Neuronal stem cell (in vitro differentiated cells): ENCODE measurements at regions not wholly inside any gene's neighbourhood (a gene's known extent, or its start where the extent isn't known, plus 50 kb on each side); places are given as distances from the start of the nearest gene placed in this dataset.
"Not testable (repeated sequence)": the region's sequence is repeated elsewhere in the genome, so short reads cannot be mapped to it uniquely, and the experiment has no call there.

Experiments
- DNase-seq: peaks from one replicate; pipeline ENCODE4 v3.0.0-alpha.2; 2013; ENCODE audit warnings: low spot score
- H2AFZ ChIP-seq: one replicate; pipeline ENCODE4 v1.6.1; 2013; ENCODE audit warnings: mild to moderate bottlenecking, low read length, inconsistent platforms
- H2AK5ac ChIP-seq: 2 replicates; pipeline ENCODE4 v1.6.1; 2013; ENCODE audit warnings: low read depth, mild to moderate bottlenecking, inconsistent platforms, low read length, moderate library complexity, mixed read lengths
- H2BK120ac ChIP-seq: 2 replicates; pipeline ENCODE4 v1.6.1; 2013; ENCODE audit warnings: low read depth, mild to moderate bottlenecking, inconsistent platforms, low read length, moderate library complexity, mixed read lengths
- H2BK12ac ChIP-seq: one replicate; pipeline ENCODE4 v1.6.1; 2013; ENCODE audit warnings: low read length, inconsistent platforms
- H2BK15ac ChIP-seq: 2 replicates; pipeline ENCODE4 v1.6.1; 2013; ENCODE audit warnings: mild to moderate bottlenecking, low read length, inconsistent platforms, mixed read lengths
- H2BK5ac ChIP-seq: one replicate; pipeline ENCODE4 v1.6.1; 2013; ENCODE audit warnings: inconsistent platforms, mild to moderate bottlenecking, low read length, moderate library complexity
- H3K14ac ChIP-seq: one replicate; pipeline ENCODE4 v1.6.1; 2013; ENCODE audit warnings: low read length, inconsistent platforms
- H3K18ac ChIP-seq: 2 replicates; pipeline ENCODE4 v1.6.1; 2013; ENCODE audit warnings: low read length, inconsistent platforms
- H3K23ac ChIP-seq: 2 replicates; pipeline ENCODE4 v1.6.1; 2013; ENCODE audit warnings: low read depth, mild to moderate bottlenecking, mixed read lengths, low read length, inconsistent platforms; ENCODE audit not compliant: poor library complexity
- H3K27ac ChIP-seq: replicated peaks from 3 replicates; pipeline ENCODE4 v1.5.1; 2013; ENCODE audit warnings: low read length, inconsistent platforms
- H3K27me3 ChIP-seq, 3 experiments: 2 replicates each; pipeline ENCODE4 v1.6.1; 2013; ENCODE audit warnings: low read length in 3 of 3, mild to moderate bottlenecking in 2 of 3, inconsistent platforms in 1 of 3, low read depth in 1 of 3, mixed read lengths in 1 of 3, moderate library complexity in 1 of 3; ENCODE audit not compliant: control insufficient read depth in 3 of 3, insufficient read depth in 3 of 3
- H3K36me3 ChIP-seq, 2 donors: replicated peaks in 1 of 2; 2 replicates each; pipeline ENCODE4 v1.6.1; 2013; ENCODE audit warnings: low read length in 2 of 2; ENCODE audit not compliant: control insufficient read depth in 2 of 2, insufficient read depth in 2 of 2
- H3K4ac ChIP-seq: 2 replicates; pipeline ENCODE4 v1.6.1; 2013; ENCODE audit warnings: inconsistent platforms, mild to moderate bottlenecking, low read length, moderate library complexity
- H3K4me1 ChIP-seq, 2 donors: 1 replicate in 1 of 2; 2 replicates in 1 of 2; pipeline ENCODE4 v1.6.1; 2013; ENCODE audit warnings: low read length in 2 of 2, low read depth in 1 of 2; ENCODE audit not compliant: control insufficient read depth in 2 of 2, insufficient read depth in 1 of 2
- H3K4me2 ChIP-seq: one replicate; pipeline ENCODE4 v1.6.1; 2013; ENCODE audit warnings: mild to moderate bottlenecking, low read length, inconsistent platforms; ENCODE audit not compliant: insufficient read depth, poor library complexity, severe bottlenecking
- H3K4me3 ChIP-seq, 2 donors: 2 replicates each; pipeline ENCODE4 v1.5.1; 2013; ENCODE audit warnings: low read length in 2 of 2, mild to moderate bottlenecking in 2 of 2, inconsistent platforms in 1 of 2, moderate library complexity in 1 of 2
- H3K79me1 ChIP-seq: one replicate; pipeline ENCODE4 v1.6.1; 2013; ENCODE audit warnings: low read depth, mild to moderate bottlenecking, inconsistent platforms, low read length, moderate library complexity
- H3K9ac ChIP-seq: one replicate; pipeline ENCODE4 v1.6.1; 2013; ENCODE audit warnings: mild to moderate bottlenecking, low read depth, low read length, inconsistent platforms; ENCODE audit not compliant: poor library complexity
- H3K9me3 ChIP-seq, 2 donors: replicated peaks in 1 of 2; 2 replicates each; pipeline versions ENCODE3 to v1.6.1; 2013; ENCODE audit warnings: low read length in 2 of 2, mild to moderate bottlenecking in 2 of 2, inconsistent platforms in 1 of 2, low read depth in 1 of 2, mixed read lengths in 1 of 2, moderate library complexity in 1 of 2; ENCODE audit not compliant: control insufficient read depth in 2 of 2, insufficient read depth in 1 of 2
- H4K8ac ChIP-seq: one replicate; pipeline ENCODE4 v1.6.1; 2013; ENCODE audit warnings: low read depth, mild to moderate bottlenecking, inconsistent platforms, low read length, moderate library complexity
- H4K91ac ChIP-seq: one replicate; pipeline ENCODE4 v1.6.1; 2013; ENCODE audit warnings: low read length, low read depth, mild to moderate bottlenecking, inconsistent platforms; ENCODE audit not compliant: poor library complexity
- WGBS, 2 donors: extraction: QIAGEN DNeasy Blood & Tissue Kit; methylation state at CpG; one replicate each; pipeline ENCODE4 v1.1.7; 2013; ENCODE audit warnings: missing lambda C conversion rate in 2 of 2, mixed read lengths in 1 of 2; ENCODE audit not compliant: insufficient read length in 2 of 2, insufficient replicate concordance in 1 of 2; ENCODE audit errors: extremely low coverage in 2 of 2; 5-methylcytosine and 5-hydroxymethylcytosine counted together

GRCh38 chr12:65678172-65678571 is 146.1 kb upstream of the HMGA2 start:
- not testable (repeated sequence) for H3K79me1 ChIP-seq, H2BK12ac ChIP-seq, H3K23ac ChIP-seq, H3K27me3 ChIP-seq, H4K8ac ChIP-seq, H3K36me3 ChIP-seq, DNase-seq, H3K14ac ChIP-seq, H3K4me1 ChIP-seq, H2AFZ ChIP-seq, H3K9me3 ChIP-seq, H2BK120ac ChIP-seq, H3K18ac ChIP-seq, H3K4me3 ChIP-seq, H2AK5ac ChIP-seq, H3K4me2 ChIP-seq, H3K27ac ChIP-seq, H3K9ac ChIP-seq, H4K91ac ChIP-seq, H2BK5ac ChIP-seq, H3K4ac ChIP-seq, H2BK15ac ChIP-seq
- no CpG with 5 or more reads among the region's 4 CpGs for WGBS, 2 donors

DNA sequence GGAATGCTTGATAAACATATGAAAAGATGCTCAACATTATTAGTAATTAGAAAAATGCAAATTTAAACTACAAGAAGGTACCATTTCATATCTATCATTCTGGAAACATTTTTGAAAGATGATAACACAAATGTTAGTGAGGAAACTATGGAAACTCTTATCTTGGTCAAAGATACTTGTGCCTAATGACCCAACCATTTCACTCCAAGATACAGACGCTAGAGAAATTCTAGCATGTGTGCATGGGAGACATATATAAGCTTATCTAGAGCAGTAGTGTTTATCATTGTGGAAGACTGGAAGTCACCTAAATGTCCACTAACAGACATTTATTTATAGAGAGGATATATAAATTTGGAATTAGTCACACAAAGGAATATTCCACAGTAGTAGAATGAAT is 143.1 kb upstream of the HMGA2 start:
- Histone ChIP-seq H4K8ac (no peak overlapping the region), H2BK5ac (no peak overlapping the region), H3K27ac (no peak overlapping the region), H2BK15ac (no peak overlapping the region), H3K18ac (no peak overlapping the region), H2AFZ (no peak overlapping the region), H4K91ac (no peak overlapping the region), H3K4me2 (no peak overlapping the region), H3K14ac (no peak overlapping the region), H3K23ac (no peak overlapping the region), H3K4ac (no peak overlapping the region), H3K36me3 (no peaks in the 10 kb centered on the region), H3K9me3 (no peaks in the 10 kb centered on the region), H2BK120ac (no peak overlapping the region), H3K79me1 (no peaks in the 10 kb centered on the region), H2AK5ac (no peak overlapping the region), H2BK12ac (no peak overlapping the region), H3K4me1 (no peaks in the 10 kb centered on the region), H3K4me3 (no peak overlapping the region), H3K9ac (no peak overlapping the region), H3K27me3 (no peaks in the 10 kb centered on the region)
- no peak for DNase-seq
- WGBS, 2 donors: no CpG with 5 or more reads among the region's 1 CpG

GRCh38 chr12:65682112-65682511 is 142.2 kb upstream of the HMGA2 start:
- H3K4me3 ChIP-seq: no peak overlapping the region
- H2BK12ac ChIP-seq: no peak overlapping the region
- no peak overlapping the region for H2BK5ac ChIP-seq
- H4K8ac ChIP-seq: no peak overlapping the region
- DNase-seq: no peak
- no peak overlapping the region for H2AFZ ChIP-seq
- H3K14ac ChIP-seq: no peak overlapping the region
- no peak overlapping the region for H3K18ac ChIP-seq
- H3K27me3 ChIP-seq: no peaks in the 10 kb centered on the region
- no peak overlapping the region for H2BK120ac ChIP-seq
- H3K79me1 ChIP-seq: no peaks in the 10 kb centered on the region
- H3K36me3 ChIP-seq: no peaks in the 10 kb centered on the region
- no peak overlapping the region for H2AK5ac ChIP-seq
- H3K9me3 ChIP-seq: no peaks in the 10 kb centered on the region
- H3K27ac ChIP-seq: no peak overlapping the region
- no peak overlapping the region for H3K4me2 ChIP-seq
- no peak overlapping the region for H4K91ac ChIP-seq
- no peaks in the 10 kb centered on the region for H3K4me1 ChIP-seq
- no peak overlapping the region for H3K9ac ChIP-seq
- no peak overlapping the region for H2BK15ac ChIP-seq
- no peak overlapping the region for H3K4ac ChIP-seq
- no peak overlapping the region for H3K23ac ChIP-seq
- WGBS, 2 donors: no CpG with 5 or more reads among the region's 3 CpGs

- H3K4me1 ChIP-seq: no peaks in the 10 kb centered on the region
- no CpG with 5 or more reads among the region's 2 CpGs for WGBS, 2 donors
- H4K8ac ChIP-seq: no peak overlapping the region
- DNase-seq: no peak
- H2AK5ac ChIP-seq: no peak overlapping the region
- no peak overlapping the region for H3K4me3 ChIP-seq
- H3K18ac ChIP-seq: no peak overlapping the region
- H3K4ac ChIP-seq: no peak overlapping the region
- H2BK120ac ChIP-seq: no peak overlapping the region
- no peak overlapping the region for H2AFZ ChIP-seq
- no peak overlapping the region for H3K4me2 ChIP-seq
- no peak overlapping the region for H2BK15ac ChIP-seq
- H3K9ac ChIP-seq: no peak overlapping the region
- no peak overlapping the region for H4K91ac ChIP-seq
- H2BK5ac ChIP-seq: no peak overlapping the region
- H3K27ac ChIP-seq: no peak overlapping the region
- H2BK12ac ChIP-seq: no peak overlapping the region
- H3K23ac ChIP-seq: no peak overlapping the region
- no peaks in the 10 kb centered on the region for H3K36me3 ChIP-seq
- no peaks in the 10 kb centered on the region for H3K79me1 ChIP-seq
- no peaks in the 10 kb centered on the region for H3K27me3 ChIP-seq
- no peaks in the 10 kb centered on the region for H3K9me3 ChIP-seq
- no peak overlapping the region for H3K14ac ChIP-seq
These were observed 139.4 kb upstream of the HMGA2 start for GRCh38 chr12:65684906-65685305.
